SK-N-SH (cell line): ENCODE measurements at regions not wholly inside any gene's neighbourhood (a gene's known extent, or its start where the extent isn't known, plus 50 kb on each side); places are given as distances from the start of the nearest gene placed in this dataset.

ENCODE experiments used
- JUND ChIP-seq: IDR thresholded peaks from 2 replicates; pipeline ENCODE4 v1.4.0; 2012
- MXI1 ChIP-seq: IDR thresholded peaks from 2 replicates; pipeline ENCODE4 v1.6.1; 2012; ENCODE audit warnings: mild to moderate bottlenecking, low read depth, low read length, improper control_type of control experiment
- POLR2AphosphoS5 ChIP-seq: IDR thresholded peaks from 2 replicates; pipeline ENCODE4 v1.6.1; 2012; ENCODE audit warnings: low read depth, low read length
- TEAD4 ChIP-seq: IDR thresholded peaks from 2 replicates; pipeline ENCODE4 v1.4.0; 2012; ENCODE audit warnings: mild to moderate bottlenecking, borderline replicate concordance; ENCODE audit not compliant: insufficient read depth
- TF ChIP-seq, protein P1 (sequence below): fragments of 200-600 bp; sonication (generic); IDR thresholded peaks from 2 replicates; pipeline ENCODE4 v1.6.1; 2017; ENCODE audit warnings: antibody characterized with exemption, mild to moderate bottlenecking, moderate library complexity
- TF ChIP-seq, protein P2 (sequence below): IDR thresholded peaks from 2 replicates; pipeline ENCODE4 v1.6.1; 2012; ENCODE audit warnings: mild to moderate bottlenecking, low read depth, low read length, moderate library complexity

DNA sequence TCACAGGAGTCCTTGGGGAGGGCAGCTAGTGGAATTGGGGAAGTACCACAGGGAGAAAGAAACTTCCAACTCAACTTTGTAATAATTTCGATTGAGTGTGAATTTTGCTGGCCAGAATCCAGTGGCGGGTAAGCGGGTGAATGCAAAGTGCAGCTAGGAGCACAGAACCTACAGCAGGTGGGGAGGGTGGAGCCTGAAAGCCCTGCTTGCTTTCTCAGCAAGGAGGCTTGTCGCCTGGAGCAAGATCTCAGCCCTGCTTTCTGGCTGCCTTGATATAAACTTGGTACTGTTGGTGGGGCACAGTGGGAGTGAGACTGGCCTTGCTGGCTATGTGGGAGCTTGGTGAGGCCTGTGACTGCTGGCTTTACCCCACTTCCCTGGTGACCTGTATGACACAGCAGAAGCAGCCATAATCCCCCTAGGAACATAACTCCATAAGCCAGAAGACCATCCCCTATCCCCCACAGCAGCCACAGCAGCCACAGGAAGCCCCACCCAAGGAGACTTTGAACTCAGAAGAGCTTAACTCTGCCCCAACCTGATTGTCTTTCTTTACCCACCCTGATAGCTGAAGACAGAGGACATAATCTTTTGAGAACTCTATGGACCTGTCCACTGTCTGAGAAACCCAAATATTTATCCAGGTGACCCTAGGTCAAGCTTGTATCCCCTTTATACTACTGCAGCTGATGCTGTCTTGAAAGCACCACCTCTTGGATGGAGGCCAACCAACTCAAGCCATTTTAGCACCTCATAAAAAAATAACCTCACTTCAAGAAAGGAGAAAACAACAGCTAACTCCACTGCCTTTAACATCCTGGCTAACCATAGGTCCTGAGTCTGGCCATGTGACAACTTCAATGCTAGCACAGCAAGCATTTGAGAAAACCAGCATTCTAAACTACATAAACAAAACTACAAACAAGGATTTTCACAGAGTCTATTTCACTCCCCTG, 87.2 kb upstream of the PDE5A start:
- TF ChIP-seq TEAD4 (no peak), MXI1 (no peak), JUND (no peak), POLR2AphosphoS5 (no peak)
- TF ChIP-seq, protein P1, sequence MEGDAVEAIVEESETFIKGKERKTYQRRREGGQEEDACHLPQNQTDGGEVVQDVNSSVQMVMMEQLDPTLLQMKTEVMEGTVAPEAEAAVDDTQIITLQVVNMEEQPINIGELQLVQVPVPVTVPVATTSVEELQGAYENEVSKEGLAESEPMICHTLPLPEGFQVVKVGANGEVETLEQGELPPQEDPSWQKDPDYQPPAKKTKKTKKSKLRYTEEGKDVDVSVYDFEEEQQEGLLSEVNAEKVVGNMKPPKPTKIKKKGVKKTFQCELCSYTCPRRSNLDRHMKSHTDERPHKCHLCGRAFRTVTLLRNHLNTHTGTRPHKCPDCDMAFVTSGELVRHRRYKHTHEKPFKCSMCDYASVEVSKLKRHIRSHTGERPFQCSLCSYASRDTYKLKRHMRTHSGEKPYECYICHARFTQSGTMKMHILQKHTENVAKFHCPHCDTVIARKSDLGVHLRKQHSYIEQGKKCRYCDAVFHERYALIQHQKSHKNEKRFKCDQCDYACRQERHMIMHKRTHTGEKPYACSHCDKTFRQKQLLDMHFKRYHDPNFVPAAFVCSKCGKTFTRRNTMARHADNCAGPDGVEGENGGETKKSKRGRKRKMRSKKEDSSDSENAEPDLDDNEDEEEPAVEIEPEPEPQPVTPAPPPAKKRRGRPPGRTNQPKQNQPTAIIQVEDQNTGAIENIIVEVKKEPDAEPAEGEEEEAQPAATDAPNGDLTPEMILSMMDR, result no peak
- TF ChIP-seq, protein P2, sequence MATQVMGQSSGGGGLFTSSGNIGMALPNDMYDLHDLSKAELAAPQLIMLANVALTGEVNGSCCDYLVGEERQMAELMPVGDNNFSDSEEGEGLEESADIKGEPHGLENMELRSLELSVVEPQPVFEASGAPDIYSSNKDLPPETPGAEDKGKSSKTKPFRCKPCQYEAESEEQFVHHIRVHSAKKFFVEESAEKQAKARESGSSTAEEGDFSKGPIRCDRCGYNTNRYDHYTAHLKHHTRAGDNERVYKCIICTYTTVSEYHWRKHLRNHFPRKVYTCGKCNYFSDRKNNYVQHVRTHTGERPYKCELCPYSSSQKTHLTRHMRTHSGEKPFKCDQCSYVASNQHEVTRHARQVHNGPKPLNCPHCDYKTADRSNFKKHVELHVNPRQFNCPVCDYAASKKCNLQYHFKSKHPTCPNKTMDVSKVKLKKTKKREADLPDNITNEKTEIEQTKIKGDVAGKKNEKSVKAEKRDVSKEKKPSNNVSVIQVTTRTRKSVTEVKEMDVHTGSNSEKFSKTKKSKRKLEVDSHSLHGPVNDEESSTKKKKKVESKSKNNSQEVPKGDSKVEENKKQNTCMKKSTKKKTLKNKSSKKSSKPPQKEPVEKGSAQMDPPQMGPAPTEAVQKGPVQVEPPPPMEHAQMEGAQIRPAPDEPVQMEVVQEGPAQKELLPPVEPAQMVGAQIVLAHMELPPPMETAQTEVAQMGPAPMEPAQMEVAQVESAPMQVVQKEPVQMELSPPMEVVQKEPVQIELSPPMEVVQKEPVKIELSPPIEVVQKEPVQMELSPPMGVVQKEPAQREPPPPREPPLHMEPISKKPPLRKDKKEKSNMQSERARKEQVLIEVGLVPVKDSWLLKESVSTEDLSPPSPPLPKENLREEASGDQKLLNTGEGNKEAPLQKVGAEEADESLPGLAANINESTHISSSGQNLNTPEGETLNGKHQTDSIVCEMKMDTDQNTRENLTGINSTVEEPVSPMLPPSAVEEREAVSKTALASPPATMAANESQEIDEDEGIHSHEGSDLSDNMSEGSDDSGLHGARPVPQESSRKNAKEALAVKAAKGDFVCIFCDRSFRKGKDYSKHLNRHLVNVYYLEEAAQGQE, result no peak
